ENCODE measurements at regions not wholly inside any gene's neighbourhood (a gene's known extent, or its start where the extent isn't known, plus 50 kb on each side); places are given as distances from the start of the nearest gene placed in this dataset.

DNA sequence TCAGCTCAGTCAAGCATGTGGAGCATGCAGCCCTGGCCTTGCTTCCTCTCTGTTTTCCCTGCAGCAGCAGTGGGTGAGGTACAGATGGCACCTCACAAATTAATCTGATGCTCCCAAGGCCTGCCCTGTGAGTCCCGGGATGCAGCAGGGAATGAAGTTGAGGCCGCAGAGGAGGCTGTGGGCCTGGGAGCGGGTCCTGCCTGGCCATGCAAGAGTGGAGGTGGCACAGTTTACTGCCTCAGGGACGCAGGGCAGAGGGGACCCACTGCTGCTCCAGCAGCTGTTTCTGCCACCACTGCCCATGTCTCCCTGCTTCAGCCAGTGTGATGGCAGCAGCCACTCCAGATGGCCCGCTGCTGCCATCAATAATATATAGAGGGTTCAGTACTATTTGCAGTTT is 474.6 kb downstream of the EPHA5 start (continued):
- TF ChIP-seq CHD7 (IDR thresholded peaks at IDR 0.05; ENCODE audit: insufficient replicate concordance, low read length) (no peak), USF2 (IDR thresholded peaks at IDR 0.05; ENCODE audit: low read length) (no peak), SIN3A (conservative IDR thresholded peaks at IDR 0.05 in 1 of 2, IDR thresholded peaks at IDR 0.05 in 1 of 2; ENCODE audit: low read depth in 1 of 2, low read length in 2 of 2) (no peak), CREB1 (IDR thresholded peaks at IDR 0.05) (no peak), GABPA (IDR thresholded peaks at IDR 0.05; ENCODE audit: borderline replicate concordance, insufficient read depth, low read length) (no peak), HDAC2 (IDR thresholded peaks at IDR 0.05; ENCODE audit: borderline replicate concordance in 1 of 2, low read depth in 2 of 2, low read length in 2 of 2) (no peak), BCL11A (IDR thresholded peaks at IDR 0.05; ENCODE audit: low read depth in 2 of 2, low read length in 2 of 2) (no peak), RXRA (IDR thresholded peaks at IDR 0.05; ENCODE audit: insufficient read depth, low read depth, low read length) (no peak)
